Panc1 (cell line): ENCODE measurements at regions not wholly inside any gene's neighbourhood (a gene's known extent, or its start where the extent isn't known, plus 50 kb on each side); places are given as distances from the start of the nearest gene placed in this dataset.

ENCODE experiments used
- ATAC-seq: fragments of 200-7000 bp; cut with Tn5 transposase; 2 replicates; pipeline ENCODE4 v1.9.1; 2020; ENCODE audit warnings: mild to moderate bottlenecking, moderate library complexity
- BruUV-seq: library from RNA; stranded (reverse); fragments of 400-500 nt; replicated peaks from 2 replicates; lab custom pipeline; 2021; lab: Mats Ljungman, UMichigan
- CTCF ChIA-PET: fragments of 300-600 bp; sonication (Branson Sonifier 250); formaldehyde crosslinking; loops from one replicate; lab custom pipeline; 2022; ENCODE audit warnings: antibody characterized with exemption; lab: Charles Lee
- POLR2A ChIA-PET: fragments of 300-600 bp; sonication (Branson Sonifier 250); formaldehyde crosslinking; loops from one replicate; lab custom pipeline; 2022; ENCODE audit warnings: antibody characterized with exemption; lab: Charles Lee
- DNase-seq: peaks from one replicate; pipeline ENCODE4 v3.0.0-alpha.2; 2010; ENCODE audit warnings: low read depth, low spot score
- H3K27ac ChIP-seq: 2 replicates; pipeline ENCODE4 v1.5.1; 2011; ENCODE audit warnings: mild to moderate bottlenecking, low read length, inconsistent platforms
- H3K27me3 ChIP-seq: fragments of 200-500 bp; sonication (Bioruptor generic); 2 replicates; pipeline ENCODE4 v1.6.0; 2014; ENCODE audit warnings: low read length, inconsistent platforms; ENCODE audit not compliant: control insufficient read depth, insufficient read depth
- H3K36me3 ChIP-seq: fragments of 200-500 bp; sonication (Bioruptor generic); 2 replicates; pipeline ENCODE4 v1.5.1; 2014; ENCODE audit warnings: inconsistent platforms, mild to moderate bottlenecking, low read length, moderate library complexity; ENCODE audit not compliant: control insufficient read depth, insufficient read depth
- H3K4me1 ChIP-seq: 2 replicates; pipeline ENCODE4 v1.5.1; 2011; ENCODE audit warnings: inconsistent platforms, mild to moderate bottlenecking, low read length, moderate library complexity; ENCODE audit not compliant: control insufficient read depth, insufficient read depth
- H3K4me3 ChIP-seq, 2 experiments: 2 replicates each; pipeline ENCODE4 v1.5.1; 2011 to 2012; ENCODE audit warnings: low read depth in 2 of 2, low read length in 2 of 2, mild to moderate bottlenecking in 2 of 2, inconsistent platforms in 1 of 2, moderate library complexity in 1 of 2
- H3K9me3 ChIP-seq: fragments of 200-500 bp; sonication (Bioruptor generic); 2 replicates; pipeline ENCODE4 v1.5.1; 2014; ENCODE audit warnings: low read depth, mild to moderate bottlenecking, inconsistent platforms, low read length, moderate library complexity; ENCODE audit not compliant: control insufficient read depth, insufficient read depth
- POLR2AphosphoS5 ChIP-seq: IDR thresholded peaks from 2 replicates; pipeline ENCODE4 v1.6.1; 2012; ENCODE audit warnings: mild to moderate bottlenecking, low read depth, low read length, moderate library complexity
- SIN3A ChIP-seq: IDR thresholded peaks from 2 replicates; pipeline ENCODE4 v1.6.1; 2012; ENCODE audit warnings: low read depth, mild to moderate bottlenecking, low read length, moderate library complexity, borderline replicate concordance; ENCODE audit not compliant: insufficient read depth
- TCF7L2 ChIP-seq: IDR thresholded peaks from 2 replicates; pipeline ENCODE4 v1.6.1; 2011; ENCODE audit warnings: mild to moderate bottlenecking, low read depth, low read length, inconsistent platforms
- in situ Hi-C: cut with HindIII; loops from 2 replicates; pipeline ENCODE4 v1.10.0; 2016; ENCODE audit warnings: low sequenced_read_pairs, low pct_unique_long_range_greater_than_20kb
- intact Hi-C: fragments of 100-400 bp; cut with micrococcal nuclease; formaldehyde crosslinking; loops from one replicate; pipeline ENCODE4 v1.10.0; 2022; ENCODE audit not compliant: unreplicated experiment
- TF ChIP-seq, protein P1 (sequence below), 2 experiments: IDR thresholded peaks; 2 replicates each; pipeline ENCODE4 v1.6.1; 2011 to 2012; ENCODE audit warnings: low read depth in 2 of 2, control low read depth in 1 of 2, low read length in 1 of 2, mild to moderate bottlenecking in 1 of 2, moderate library complexity in 1 of 2; ENCODE audit not compliant: insufficient read depth in 1 of 2
- TF ChIP-seq, protein P2 (sequence below): fragments of 450-650 bp; IDR thresholded peaks from 2 replicates; pipeline ENCODE4 v1.5.1; 2017; ENCODE audit warnings: mild to moderate bottlenecking

- Histone ChIP-seq H3K27ac (no peak overlapping the region), H3K9me3 (no peaks in the 10 kb centered on the region), H3K36me3 (no peaks in the 10 kb centered on the region), H3K27me3 (no peaks in the 10 kb centered on the region), H3K4me3 (no peak overlapping the region), H3K4me1 (no peaks in the 10 kb centered on the region)
- intact Hi-C loops (no loop called here), in situ Hi-C loops (no loop called here)
- ATAC-seq = no peak
- TF ChIP-seq TCF7L2 (no peak), SIN3A (no peak), POLR2AphosphoS5 (no peak)
- TF ChIP-seq, protein P1, sequence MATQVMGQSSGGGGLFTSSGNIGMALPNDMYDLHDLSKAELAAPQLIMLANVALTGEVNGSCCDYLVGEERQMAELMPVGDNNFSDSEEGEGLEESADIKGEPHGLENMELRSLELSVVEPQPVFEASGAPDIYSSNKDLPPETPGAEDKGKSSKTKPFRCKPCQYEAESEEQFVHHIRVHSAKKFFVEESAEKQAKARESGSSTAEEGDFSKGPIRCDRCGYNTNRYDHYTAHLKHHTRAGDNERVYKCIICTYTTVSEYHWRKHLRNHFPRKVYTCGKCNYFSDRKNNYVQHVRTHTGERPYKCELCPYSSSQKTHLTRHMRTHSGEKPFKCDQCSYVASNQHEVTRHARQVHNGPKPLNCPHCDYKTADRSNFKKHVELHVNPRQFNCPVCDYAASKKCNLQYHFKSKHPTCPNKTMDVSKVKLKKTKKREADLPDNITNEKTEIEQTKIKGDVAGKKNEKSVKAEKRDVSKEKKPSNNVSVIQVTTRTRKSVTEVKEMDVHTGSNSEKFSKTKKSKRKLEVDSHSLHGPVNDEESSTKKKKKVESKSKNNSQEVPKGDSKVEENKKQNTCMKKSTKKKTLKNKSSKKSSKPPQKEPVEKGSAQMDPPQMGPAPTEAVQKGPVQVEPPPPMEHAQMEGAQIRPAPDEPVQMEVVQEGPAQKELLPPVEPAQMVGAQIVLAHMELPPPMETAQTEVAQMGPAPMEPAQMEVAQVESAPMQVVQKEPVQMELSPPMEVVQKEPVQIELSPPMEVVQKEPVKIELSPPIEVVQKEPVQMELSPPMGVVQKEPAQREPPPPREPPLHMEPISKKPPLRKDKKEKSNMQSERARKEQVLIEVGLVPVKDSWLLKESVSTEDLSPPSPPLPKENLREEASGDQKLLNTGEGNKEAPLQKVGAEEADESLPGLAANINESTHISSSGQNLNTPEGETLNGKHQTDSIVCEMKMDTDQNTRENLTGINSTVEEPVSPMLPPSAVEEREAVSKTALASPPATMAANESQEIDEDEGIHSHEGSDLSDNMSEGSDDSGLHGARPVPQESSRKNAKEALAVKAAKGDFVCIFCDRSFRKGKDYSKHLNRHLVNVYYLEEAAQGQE (IDR thresholded peaks at IDR 0.05; ENCODE audit: insufficient read depth in 1 of 2, low read depth in 2 of 2, low read length in 1 of 2) = no peak
- TF ChIP-seq, protein P2, sequence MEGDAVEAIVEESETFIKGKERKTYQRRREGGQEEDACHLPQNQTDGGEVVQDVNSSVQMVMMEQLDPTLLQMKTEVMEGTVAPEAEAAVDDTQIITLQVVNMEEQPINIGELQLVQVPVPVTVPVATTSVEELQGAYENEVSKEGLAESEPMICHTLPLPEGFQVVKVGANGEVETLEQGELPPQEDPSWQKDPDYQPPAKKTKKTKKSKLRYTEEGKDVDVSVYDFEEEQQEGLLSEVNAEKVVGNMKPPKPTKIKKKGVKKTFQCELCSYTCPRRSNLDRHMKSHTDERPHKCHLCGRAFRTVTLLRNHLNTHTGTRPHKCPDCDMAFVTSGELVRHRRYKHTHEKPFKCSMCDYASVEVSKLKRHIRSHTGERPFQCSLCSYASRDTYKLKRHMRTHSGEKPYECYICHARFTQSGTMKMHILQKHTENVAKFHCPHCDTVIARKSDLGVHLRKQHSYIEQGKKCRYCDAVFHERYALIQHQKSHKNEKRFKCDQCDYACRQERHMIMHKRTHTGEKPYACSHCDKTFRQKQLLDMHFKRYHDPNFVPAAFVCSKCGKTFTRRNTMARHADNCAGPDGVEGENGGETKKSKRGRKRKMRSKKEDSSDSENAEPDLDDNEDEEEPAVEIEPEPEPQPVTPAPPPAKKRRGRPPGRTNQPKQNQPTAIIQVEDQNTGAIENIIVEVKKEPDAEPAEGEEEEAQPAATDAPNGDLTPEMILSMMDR = no peak
- ChIA-PET CTCF (no interaction called here), POLR2A (no interaction called here)
- no TSS peak for BruUV-seq
- no peak for DNase-seq
Measured at GRCh38 chr1:187551061-187551460, 722.3 kb downstream of the PLA2G4A start.

DNA sequence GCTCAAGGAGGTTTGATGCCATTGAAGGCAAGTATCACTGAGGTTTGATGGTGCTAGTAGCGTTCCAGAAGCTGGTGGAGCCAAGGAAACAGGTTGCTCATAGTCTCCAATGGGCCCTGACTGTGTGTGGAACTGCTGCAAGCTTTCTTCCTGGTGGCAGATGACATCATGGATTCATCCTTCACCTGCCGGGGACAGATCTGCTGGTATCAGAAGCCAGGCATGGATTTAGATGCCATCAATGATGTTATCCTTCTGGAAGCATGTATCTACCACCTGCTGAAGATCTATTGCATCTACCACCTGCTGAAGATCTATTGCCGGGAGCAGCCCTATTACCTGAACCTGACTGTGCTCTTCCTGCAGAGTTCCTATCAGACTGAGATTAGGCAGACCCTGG lies 734.4 kb downstream of the PLA2G4A start:
- ATAC-seq (no peak), DNase-seq (no peak)
- Histone ChIP-seq H3K27me3 (no peaks in the 10 kb centered on the region), H3K9me3 (0 out of 2 replicates have a peak, but pooled peaks cover 4% of the 10 kb centered on the region), H3K36me3 (no peaks in the 10 kb centered on the region), H3K4me3 (no peak overlapping the region), H3K4me1 (no peaks in the 10 kb centered on the region), H3K27ac (no peak overlapping the region)
- CTCF ChIA-PET = no interaction called here
- no TSS peak for BruUV-seq
- POLR2A ChIA-PET = no interaction called here
- TF ChIP-seq, protein P1 (IDR thresholded peaks at IDR 0.05; ENCODE audit: insufficient read depth in 1 of 2, low read depth in 2 of 2, low read length in 1 of 2) = no peak
- no peak for TF ChIP-seq TCF7L2
- in situ Hi-C loops = no loop called here
- intact Hi-C loops = no loop called here
